Vagina (tissue), 2 donors: ENCODE measurements at regions not wholly inside any gene's neighbourhood (a gene's known extent, or its start where the extent isn't known, plus 50 kb on each side); places are given as distances from the start of the nearest gene placed in this dataset.
"Not testable (repeated sequence)": the region's sequence is repeated elsewhere in the genome, so short reads cannot be mapped to it uniquely, and the experiment has no call there.

Experiments used
- CTCF ChIP-seq, 3 experiments: fragments of 450-650 bp in 2 of 3; fragments of 200-600 bp in 1 of 3; sonication (generic) in 1 of 3; IDR thresholded peaks; one replicate each; pipeline ENCODE4 v1.5.1; 2017 to 2019; ENCODE audit warnings: antibody characterized with exemption in 3 of 3, mild to moderate bottlenecking in 2 of 3, moderate library complexity in 2 of 3
- POLR2A ChIP-seq, 2 donors: fragments of 450-650 bp; IDR thresholded peaks; one replicate each; pipeline ENCODE4 v1.6.1; 2017; ENCODE audit warnings: antibody characterized with exemption in 2 of 2, mild to moderate bottlenecking in 2 of 2, moderate library complexity in 2 of 2
- POLR2AphosphoS5 ChIP-seq, 2 donors: sonication (generic); formaldehyde crosslinking; IDR thresholded peaks; one replicate each; pipeline ENCODE4 v1.9.0; 2017; ENCODE audit warnings: antibody characterized with exemption in 2 of 2, mild to moderate bottlenecking in 2 of 2, low read depth in 1 of 2; ENCODE audit not compliant: insufficient read depth in 1 of 2

GRCh38 chr1:120541394-120541793 lies 126.6 kb downstream of the NBPF8 start:
- TF ChIP-seq CTCF (IDR thresholded peaks at IDR 0.05); POLR2AphosphoS5 (IDR thresholded peaks at IDR 0.05; ENCODE audit: insufficient read depth in 1 of 2, low read depth in 1 of 2); POLR2A (IDR thresholded peaks at IDR 0.05): not testable (repeated sequence)
